K562 (cell line): ENCODE measurements at regions not wholly inside any gene's neighbourhood (a gene's known extent, or its start where the extent isn't known, plus 50 kb on each side); places are given as distances from the start of the nearest gene placed in this dataset.

ENCODE experiments used
- ATAC-seq: fragments of 200-7000 bp; cut with Tn5 transposase; 3 replicates; pipeline ENCODE4 v1.9.1; 2020; ENCODE audit warnings: moderate library complexity
- BruUV-seq: library from RNA; stranded (reverse); fragments of 400-500 nt; replicated peaks from 2 replicates; lab custom pipeline; 2021; lab: Mats Ljungman, UMichigan
- CTCF ChIA-PET: fragments of 300-600 bp; formaldehyde crosslinking; extraction: SDS; loops from one replicate; lab custom pipeline; 2021; ENCODE audit warnings: low intra/inter-chr PET ratio; lab: Yijun Ruan, JAX
- POLR2A ChIA-PET: fragments of 300-600, 350-650 bp; sonication (Branson Sonifier 250); formaldehyde crosslinking; extraction: SDS; loops from one replicate; lab custom pipeline; 2021; ENCODE audit warnings: antibody characterized with exemption, inconsistent platforms; lab: Yijun Ruan, JAX
- DNase-seq, 4 experiments: peaks; one replicate each; pipeline versions ENCODE4 v3.0.0 to v3.0.0-alpha.2; 2011 to 2018; ENCODE audit warnings: low spot score in 3 of 4, mixed read lengths in 3 of 4; ENCODE audit errors: extremely low read depth in 1 of 4
- FAIRE-seq: peaks from 2 replicates; lab custom pipeline; 2011; peaks lifted over from hg19 to GRCh38; lab: Jason Lieb, UNC
- H2AFZ ChIP-seq: 2 replicates; pipeline ENCODE4 v1.6.0; 2011; ENCODE audit warnings: low read depth, low read length, control low read depth, inconsistent platforms
- H3K27ac ChIP-seq: fragments of 200-600 bp; 3 replicates; pipeline ENCODE4 v1.8.0; 2011; ENCODE audit warnings: low read depth, mild to moderate bottlenecking, control low read depth, inconsistent platforms, low read length, moderate library complexity, mixed read lengths; ENCODE audit errors: extremely low read depth
- H3K27me3 ChIP-seq, 2 experiments: fragments of 300-600 bp in 1 of 2; 2 replicates in 1 of 2; 3 replicates in 1 of 2; pipeline versions ENCODE4 v1.6.0 to v1.8.0; 2011; ENCODE audit warnings: inconsistent platforms in 2 of 2, low read length in 2 of 2, mild to moderate bottlenecking in 1 of 2, mixed read lengths in 1 of 2, moderate library complexity in 1 of 2; ENCODE audit not compliant: control insufficient read depth in 2 of 2, insufficient read depth in 2 of 2
- H3K36me3 ChIP-seq: fragments of 300-600 bp; 3 replicates; pipeline ENCODE4 v1.8.0; 2011; ENCODE audit warnings: mild to moderate bottlenecking, low read length, inconsistent platforms; ENCODE audit not compliant: control insufficient read depth, insufficient read depth
- H3K4me1 ChIP-seq, 2 experiments: fragments of 200-600 bp in 1 of 2; replicated peaks in 1 of 2; 2 replicates in 1 of 2; 3 replicates in 1 of 2; pipeline versions ENCODE4 v1.5.1 to v1.8.0; 2011; ENCODE audit warnings: inconsistent platforms in 2 of 2, low read length in 2 of 2, mild to moderate bottlenecking in 1 of 2, mixed read lengths in 1 of 2, moderate library complexity in 1 of 2; ENCODE audit not compliant: control insufficient read depth in 2 of 2, insufficient read depth in 2 of 2
- H3K4me2 ChIP-seq: 2 replicates; pipeline ENCODE4 v1.6.1; 2011; ENCODE audit warnings: low read length, control low read depth, inconsistent platforms, mixed read lengths; ENCODE audit not compliant: insufficient read depth
- H3K4me3 ChIP-seq: fragments of 200-600 bp; sonication (generic), shearing (Covaris generic); 2 replicates; pipeline ENCODE4 v1.5.1; 2016; ENCODE audit warnings: control low read depth, inconsistent platforms
- H3K79me2 ChIP-seq: fragments of 200-600 bp; 3 replicates; pipeline ENCODE4 v1.8.0; 2011; ENCODE audit warnings: low read length, inconsistent platforms; ENCODE audit not compliant: control insufficient read depth, insufficient read depth
- H3K9ac ChIP-seq, 2 experiments: 2 replicates each; pipeline versions ENCODE4 v1.6.0 to v1.6.1; 2011; ENCODE audit warnings: low read depth in 2 of 2, low read length in 2 of 2, control low read depth in 1 of 2, inconsistent platforms in 1 of 2, mild to moderate bottlenecking in 1 of 2, mixed read lengths in 1 of 2; ENCODE audit not compliant: insufficient read depth in 1 of 2
- H3K9me1 ChIP-seq: one replicate; pipeline ENCODE4 v1.6.0; 2011; ENCODE audit warnings: inconsistent platforms, mild to moderate bottlenecking, low read length, moderate library complexity; ENCODE audit not compliant: control insufficient read depth, insufficient read depth
- H3K9me3 ChIP-seq: replicated peaks from 2 replicates; pipeline ENCODE4 v1.5.1; 2011; ENCODE audit warnings: low read depth, low read length, inconsistent platforms; ENCODE audit not compliant: control insufficient read depth, insufficient read depth
- H4K20me1 ChIP-seq: replicated peaks from 2 replicates; pipeline ENCODE4 v1.6.1; 2011; ENCODE audit warnings: low read length, inconsistent platforms, mixed read lengths; ENCODE audit not compliant: control insufficient read depth, insufficient read depth
- ARHGAP35 ChIP-seq: fragments of 450-650 bp; IDR thresholded peaks from 2 replicates; pipeline ENCODE4 v1.6.1; 2018; ENCODE audit not compliant: partially characterized antibody
- FOXP1 ChIP-seq: sonication (generic); formaldehyde crosslinking; IDR thresholded peaks from 2 replicates; pipeline ENCODE4 v1.8.0; 2022; ENCODE audit warnings: mild to moderate bottlenecking, missing genetic modification reagents
- KLF16 ChIP-seq: IDR thresholded peaks from 2 replicates; pipeline ENCODE4 v1.6.1; 2016; ENCODE audit warnings: antibody characterized with exemption
- NFXL1 ChIP-seq: fragments of 450-650 bp; formaldehyde crosslinking; IDR thresholded peaks from 2 replicates; pipeline ENCODE4 v1.4.0; 2021; ENCODE audit warnings: mild to moderate bottlenecking
- PML ChIP-seq: IDR thresholded peaks from 2 replicates; pipeline ENCODE4 v1.6.1; 2012; ENCODE audit warnings: low read length, inconsistent platforms
- SNIP1 ChIP-seq: fragments of 450-650 bp; IDR thresholded peaks from 2 replicates; pipeline ENCODE4 v1.7.1; 2017; ENCODE audit warnings: low read depth, mild to moderate bottlenecking
- SREBF1 ChIP-seq: fragments of 150-350 bp; IDR thresholded peaks from 2 replicates; pipeline ENCODE4 v1.6.1; 2014; ENCODE audit warnings: antibody characterized with exemption, low read depth, low read length, borderline replicate concordance
- TAF7 ChIP-seq: fragments of 450-650 bp; IDR thresholded peaks from 2 replicates; pipeline ENCODE4 v1.6.1; 2016; ENCODE audit warnings: missing genetic modification characterization, missing compliant biosample characterization
- WGBS: fragments of 100-300 bp; shearing (Covaris generic); methylation state at CpG from one replicate; pipeline ENCODE4 v1.1.6; 2016; ENCODE audit warnings: low coverage, mixed read lengths; ENCODE audit not compliant: insufficient coverage; ENCODE audit errors: missing lambda C conversion rate; 5-methylcytosine and 5-hydroxymethylcytosine counted together
- in situ Hi-C: fragments of 300-500 bp; cut with MboI; formaldehyde crosslinking; loops from 4 replicates; pipeline ENCODE4 v1.15.0; 2018; ENCODE audit warnings: inconsistent platforms, mixed read lengths
- intact Hi-C: fragments of 100-400 bp; cut with micrococcal nuclease; formaldehyde crosslinking; loops from 2 replicates; pipeline ENCODE4 v1.14.2; 2022
- TF ChIP-seq, protein P1 (sequence below): sonication (generic); formaldehyde crosslinking; IDR thresholded peaks from 2 replicates; pipeline ENCODE4 v1.9.0; 2022; ENCODE audit warnings: mild to moderate bottlenecking, missing genetic modification reagents

DNA sequence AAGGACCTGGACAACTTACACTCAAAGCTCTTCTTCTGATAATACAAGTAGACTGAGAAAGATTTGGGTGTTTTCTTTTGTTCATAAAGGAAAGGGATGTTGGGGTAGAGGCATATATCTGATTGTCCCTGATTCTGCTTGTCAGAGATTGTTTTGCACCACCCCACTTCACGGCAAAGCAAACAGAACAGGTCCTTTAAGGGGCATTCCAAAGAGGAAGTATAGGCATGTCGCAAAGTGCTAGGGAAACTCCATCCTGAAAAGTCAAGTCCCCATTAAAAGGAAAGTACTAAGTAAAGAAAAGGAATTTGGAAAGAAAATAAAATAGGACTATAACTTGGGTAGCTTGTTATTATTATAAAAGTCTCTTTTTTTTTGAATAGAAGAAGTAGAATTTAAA, 233.0 kb downstream of the DNAJB9 start:
- DNase-seq = no peak
- BruUV-seq = no TSS peak
- ChIA-PET POLR2A (no interaction called here), CTCF (no interaction called here)
- H3K27me3 ChIP-seq = no peaks in the 10 kb centered on the region
- no peak overlapping the region for H3K4me3 ChIP-seq
- no peak for ATAC-seq
- H3K9ac ChIP-seq = no peak overlapping the region
- intact Hi-C loops (loop anchor here (10.0 kb wide), 1 partner anchor 188 kb away; no protein-coding TSS in a partner anchor), in situ Hi-C loops (no loop called here)
- H4K20me1 ChIP-seq = no peaks in the 10 kb centered on the region
- FAIRE-seq = no peak
- no peaks in the 10 kb centered on the region for H3K79me2 ChIP-seq
- H3K9me1 ChIP-seq = no peaks in the 10 kb centered on the region
- H3K4me2 ChIP-seq = no peak overlapping the region
- no peaks in the 10 kb centered on the region for H3K36me3 ChIP-seq
- H2AFZ ChIP-seq = no peak overlapping the region
- H3K9me3 ChIP-seq = no peaks in the 10 kb centered on the region
- WGBS = 3% methylated on average over 2 of the region's 2 CpGs
- no peak overlapping the region for H3K27ac ChIP-seq
- TF ChIP-seq ARHGAP35 (no peak), KLF16 (no peak), NFXL1 (no peak), FOXP1 (CRISPR knock-in tag) (no peak), PML (no peak), SREBF1 (no peak), TAF7 (no peak), SNIP1 (no peak)
- TF ChIP-seq, protein P1, sequence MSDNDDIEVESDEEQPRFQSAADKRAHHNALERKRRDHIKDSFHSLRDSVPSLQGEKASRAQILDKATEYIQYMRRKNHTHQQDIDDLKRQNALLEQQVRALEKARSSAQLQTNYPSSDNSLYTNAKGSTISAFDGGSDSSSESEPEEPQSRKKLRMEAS (CRISPR knock-in tag) = no peak
- H3K4me1 ChIP-seq = no peaks in the 10 kb centered on the region
